AG04449 (cell line): ENCODE measurements at regions not wholly inside any gene's neighbourhood (a gene's known extent, or its start where the extent isn't known, plus 50 kb on each side); places are given as distances from the start of the nearest gene placed in this dataset.

Experiments used
- CTCF ChIA-PET: fragments of 350-600 bp; formaldehyde crosslinking; extraction: SDS; loops from one replicate; lab custom pipeline; 2021; ENCODE audit warnings: antibody characterized with exemption; lab: Yijun Ruan, JAX
- POLR2A ChIA-PET: fragments of 400-600, 350-600 bp; formaldehyde crosslinking; extraction: SDS; loops from one replicate; lab custom pipeline; 2020; ENCODE audit warnings: antibody characterized with exemption, inconsistent platforms; lab: Yijun Ruan, JAX
- DNase-seq: peaks from one replicate; pipeline ENCODE4 v3.0.0-alpha.2; 2010; ENCODE audit warnings: low read depth, low spot score
- H3K4me3 ChIP-seq: 2 replicates; pipeline ENCODE4 v1.5.1; 2011; ENCODE audit warnings: low read depth, mild to moderate bottlenecking, control low read depth, low read length
- CTCF ChIP-seq: IDR thresholded peaks from one replicate; pipeline ENCODE4 v1.5.1; 2011; ENCODE audit warnings: mild to moderate bottlenecking, moderate library complexity, low read length, control low read depth, inconsistent platforms; ENCODE audit not compliant: insufficient read depth; ENCODE audit errors: missing control alignments

GRCh38 chr12:3951380-3952135 lies 78.4 kb upstream of the PARP11 start:
- CTCF ChIA-PET, result no interaction called here
- DNase-seq, result no peak
- POLR2A ChIA-PET, result no interaction called here
- H3K4me3 ChIP-seq, result no peak overlapping the region
- no peak for TF ChIP-seq CTCF

- ChIA-PET CTCF (no interaction called here), POLR2A (no interaction called here)
- no peak for TF ChIP-seq CTCF
Observed at GRCh38 chr12:3950714-3951320, 77.6 kb upstream of the PARP11 start.

GRCh38 chr12:3947781-3948180 lies 74.6 kb upstream of the PARP11 start:
- CTCF ChIA-PET, result no interaction called here
- no peak for DNase-seq
- POLR2A ChIA-PET, result no interaction called here
- no peak overlapping the region for H3K4me3 ChIP-seq
- no peak for TF ChIP-seq CTCF

More at GRCh38 chr12:3950714-3951320, 77.6 kb upstream of the PARP11 start:
- no peak overlapping the region for H3K4me3 ChIP-seq
- no peak for DNase-seq

- ChIA-PET POLR2A (no interaction called here), CTCF (no interaction called here)
- DNase-seq, result no peak
- no peak for TF ChIP-seq CTCF
- no peak overlapping the region for H3K4me3 ChIP-seq
Observed at GRCh38 chr12:3945671-3946070, 72.5 kb upstream of the PARP11 start.

- H3K4me3 ChIP-seq, result no peak overlapping the region
- no peak for DNase-seq
- CTCF ChIA-PET, result no interaction called here
- POLR2A ChIA-PET, result no interaction called here
- no peak for TF ChIP-seq CTCF
Observed at GRCh38 chr12:3944620-3945019, 71.4 kb upstream of the PARP11 start.

- ChIA-PET POLR2A (no interaction called here), CTCF (no interaction called here)
- H3K4me3 ChIP-seq, result no peak overlapping the region
- no peak for DNase-seq
- no peak for TF ChIP-seq CTCF
Observed at GRCh38 chr12:3938042-3938544, 64.9 kb upstream of the PARP11 start.
